Mammary epithelial cell (primary cell): ENCODE measurements at regions not wholly inside any gene's neighbourhood (a gene's known extent, or its start where the extent isn't known, plus 50 kb on each side); places are given as distances from the start of the nearest gene placed in this dataset.

Experiments
- EZH2 ChIP-seq: IDR thresholded peaks from 2 replicates; pipeline ENCODE4 v1.6.1; 2012; ENCODE audit warnings: low read length, inconsistent platforms, borderline replicate concordance
- TF ChIP-seq, protein P1 (sequence below), 2 donors: IDR thresholded peaks in 1 of 2; conservative IDR thresholded peaks in 1 of 2; 2 replicates each; pipeline ENCODE4 v1.5.1; 2011 to 2012; ENCODE audit warnings: inconsistent platforms in 2 of 2, low read length in 2 of 2, mild to moderate bottlenecking in 2 of 2, control low read depth in 1 of 2, low read depth in 1 of 2; ENCODE audit not compliant: insufficient read depth in 1 of 2; ENCODE audit errors: extremely low read depth in 1 of 2

DNA sequence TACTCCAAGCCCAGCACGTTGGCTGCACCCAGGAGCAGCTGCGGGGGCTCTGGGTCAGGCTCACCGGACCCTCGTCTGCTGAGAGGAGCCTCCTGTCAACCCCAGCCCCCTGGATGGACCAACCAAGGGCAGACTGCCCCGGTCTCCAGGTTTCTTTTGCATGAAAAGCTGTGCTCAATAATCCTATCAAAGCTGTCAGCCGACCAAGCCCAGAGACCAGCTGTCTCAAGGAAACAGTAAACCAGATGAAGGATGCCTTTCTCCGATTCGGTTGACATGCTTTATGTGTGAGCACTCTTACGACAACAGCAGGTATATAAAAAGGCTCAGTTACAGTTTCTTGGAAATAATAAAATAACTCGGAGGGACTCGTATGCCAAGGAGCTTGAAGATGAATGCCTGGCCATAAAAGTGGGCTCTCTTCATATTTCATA lies 71.6 kb upstream of the BAIAP2L1 start:
- TF ChIP-seq EZH2: no peak
- TF ChIP-seq, protein P1, sequence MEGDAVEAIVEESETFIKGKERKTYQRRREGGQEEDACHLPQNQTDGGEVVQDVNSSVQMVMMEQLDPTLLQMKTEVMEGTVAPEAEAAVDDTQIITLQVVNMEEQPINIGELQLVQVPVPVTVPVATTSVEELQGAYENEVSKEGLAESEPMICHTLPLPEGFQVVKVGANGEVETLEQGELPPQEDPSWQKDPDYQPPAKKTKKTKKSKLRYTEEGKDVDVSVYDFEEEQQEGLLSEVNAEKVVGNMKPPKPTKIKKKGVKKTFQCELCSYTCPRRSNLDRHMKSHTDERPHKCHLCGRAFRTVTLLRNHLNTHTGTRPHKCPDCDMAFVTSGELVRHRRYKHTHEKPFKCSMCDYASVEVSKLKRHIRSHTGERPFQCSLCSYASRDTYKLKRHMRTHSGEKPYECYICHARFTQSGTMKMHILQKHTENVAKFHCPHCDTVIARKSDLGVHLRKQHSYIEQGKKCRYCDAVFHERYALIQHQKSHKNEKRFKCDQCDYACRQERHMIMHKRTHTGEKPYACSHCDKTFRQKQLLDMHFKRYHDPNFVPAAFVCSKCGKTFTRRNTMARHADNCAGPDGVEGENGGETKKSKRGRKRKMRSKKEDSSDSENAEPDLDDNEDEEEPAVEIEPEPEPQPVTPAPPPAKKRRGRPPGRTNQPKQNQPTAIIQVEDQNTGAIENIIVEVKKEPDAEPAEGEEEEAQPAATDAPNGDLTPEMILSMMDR (conservative IDR thresholded peaks at IDR 0.05 in 1 of 2, IDR thresholded peaks at IDR 0.05 in 1 of 2; ENCODE audit: extremely low read depth in 1 of 2, insufficient read depth in 1 of 2, low read depth in 1 of 2, low read length in 2 of 2): no peak
